ENCODE measurements at regions not wholly inside any gene's neighbourhood (a gene's known extent, or its start where the extent isn't known, plus 50 kb on each side); places are given as distances from the start of the nearest gene placed in this dataset.
A peak's percentile ranks its signal among the peaks of the same experiment; 100 is the strongest.

DNA sequence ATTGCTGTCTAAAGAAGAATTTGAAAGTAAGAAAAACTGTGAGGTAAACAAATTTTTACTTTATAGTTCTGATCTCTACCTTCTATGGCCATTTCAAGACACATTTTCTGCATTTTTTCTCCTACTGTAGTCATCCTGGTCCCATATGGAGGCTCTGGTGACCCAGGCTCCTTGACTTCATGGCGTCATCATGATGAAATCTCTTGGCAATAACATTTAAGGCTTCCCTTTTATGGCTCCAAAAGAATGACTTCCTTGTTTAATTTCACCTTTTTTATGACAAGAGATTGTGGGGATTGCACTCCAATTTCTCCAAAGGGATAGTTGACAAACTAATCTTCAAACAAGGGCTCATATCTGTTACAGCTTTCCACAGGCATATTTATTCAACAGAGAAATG lies 143.0 kb upstream of the SCN7A start:
- TF ChIP-seq, protein P1, sequence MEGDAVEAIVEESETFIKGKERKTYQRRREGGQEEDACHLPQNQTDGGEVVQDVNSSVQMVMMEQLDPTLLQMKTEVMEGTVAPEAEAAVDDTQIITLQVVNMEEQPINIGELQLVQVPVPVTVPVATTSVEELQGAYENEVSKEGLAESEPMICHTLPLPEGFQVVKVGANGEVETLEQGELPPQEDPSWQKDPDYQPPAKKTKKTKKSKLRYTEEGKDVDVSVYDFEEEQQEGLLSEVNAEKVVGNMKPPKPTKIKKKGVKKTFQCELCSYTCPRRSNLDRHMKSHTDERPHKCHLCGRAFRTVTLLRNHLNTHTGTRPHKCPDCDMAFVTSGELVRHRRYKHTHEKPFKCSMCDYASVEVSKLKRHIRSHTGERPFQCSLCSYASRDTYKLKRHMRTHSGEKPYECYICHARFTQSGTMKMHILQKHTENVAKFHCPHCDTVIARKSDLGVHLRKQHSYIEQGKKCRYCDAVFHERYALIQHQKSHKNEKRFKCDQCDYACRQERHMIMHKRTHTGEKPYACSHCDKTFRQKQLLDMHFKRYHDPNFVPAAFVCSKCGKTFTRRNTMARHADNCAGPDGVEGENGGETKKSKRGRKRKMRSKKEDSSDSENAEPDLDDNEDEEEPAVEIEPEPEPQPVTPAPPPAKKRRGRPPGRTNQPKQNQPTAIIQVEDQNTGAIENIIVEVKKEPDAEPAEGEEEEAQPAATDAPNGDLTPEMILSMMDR (IDR thresholded peaks at IDR 0.05; ENCODE audit: insufficient read depth, low read depth, low read length, missing control alignments) = no peak
- DNase-seq (ENCODE audit: low read depth) = no peak
- H3K4me3 ChIP-seq (ENCODE audit: low read length) = no peak overlapping the region

DNA sequence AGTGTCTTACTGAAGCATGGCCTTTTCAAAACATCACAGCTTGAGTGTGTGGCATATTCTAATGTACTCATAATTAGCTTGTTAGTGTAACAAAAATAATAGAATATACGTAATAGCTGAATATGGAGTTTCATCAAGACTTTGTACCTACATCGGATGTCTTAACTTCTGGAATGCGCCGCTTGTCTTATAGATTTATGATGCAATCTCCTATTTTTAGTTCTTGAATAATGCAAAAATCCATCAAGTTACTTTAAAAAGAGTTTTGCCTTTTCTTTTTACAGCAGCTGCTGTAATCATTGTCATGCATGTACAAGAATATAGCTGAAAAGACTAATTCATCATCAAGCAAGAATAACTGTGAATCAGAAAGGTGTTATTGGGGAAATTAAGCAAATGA lies 140.7 kb upstream of the SCN7A start:
- TF ChIP-seq, protein P1 (IDR thresholded peaks at IDR 0.05; ENCODE audit: insufficient read depth, low read depth, low read length, missing control alignments) = no peak
- H3K4me3 ChIP-seq (ENCODE audit: low read length) = no peak overlapping the region

DNA sequence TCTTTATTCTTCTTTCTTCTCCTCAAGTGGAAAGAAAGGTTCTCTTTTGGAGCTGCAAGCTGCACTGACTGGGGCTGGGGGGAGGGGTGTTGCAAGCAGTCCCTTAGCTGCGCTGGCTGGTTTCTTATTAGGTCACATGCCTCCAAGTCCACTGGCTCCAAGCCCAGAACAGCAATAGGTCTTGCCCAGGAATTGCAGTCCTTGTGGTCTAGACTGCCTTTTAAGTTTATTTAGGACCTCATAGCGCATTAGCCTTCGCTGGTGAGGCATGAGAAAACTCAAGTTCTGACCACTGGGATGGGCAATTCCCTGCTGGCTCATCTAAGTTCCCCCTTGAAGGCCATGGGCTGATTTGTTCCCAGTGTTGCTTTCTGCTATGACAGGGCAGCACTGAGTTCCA lies 138.6 kb upstream of the SCN7A start:
- DNase-seq (ENCODE audit: low read depth) = peak; percentile 30
- TF ChIP-seq, protein P1 (IDR thresholded peaks at IDR 0.05; ENCODE audit: insufficient read depth, low read depth, low read length, missing control alignments) = no peak
- H3K4me3 ChIP-seq (ENCODE audit: low read length) = no peak overlapping the region

More for the DNA sequence above, 140.7 kb upstream of the SCN7A start:
- no peak for DNase-seq (ENCODE audit: low read depth)

DNA sequence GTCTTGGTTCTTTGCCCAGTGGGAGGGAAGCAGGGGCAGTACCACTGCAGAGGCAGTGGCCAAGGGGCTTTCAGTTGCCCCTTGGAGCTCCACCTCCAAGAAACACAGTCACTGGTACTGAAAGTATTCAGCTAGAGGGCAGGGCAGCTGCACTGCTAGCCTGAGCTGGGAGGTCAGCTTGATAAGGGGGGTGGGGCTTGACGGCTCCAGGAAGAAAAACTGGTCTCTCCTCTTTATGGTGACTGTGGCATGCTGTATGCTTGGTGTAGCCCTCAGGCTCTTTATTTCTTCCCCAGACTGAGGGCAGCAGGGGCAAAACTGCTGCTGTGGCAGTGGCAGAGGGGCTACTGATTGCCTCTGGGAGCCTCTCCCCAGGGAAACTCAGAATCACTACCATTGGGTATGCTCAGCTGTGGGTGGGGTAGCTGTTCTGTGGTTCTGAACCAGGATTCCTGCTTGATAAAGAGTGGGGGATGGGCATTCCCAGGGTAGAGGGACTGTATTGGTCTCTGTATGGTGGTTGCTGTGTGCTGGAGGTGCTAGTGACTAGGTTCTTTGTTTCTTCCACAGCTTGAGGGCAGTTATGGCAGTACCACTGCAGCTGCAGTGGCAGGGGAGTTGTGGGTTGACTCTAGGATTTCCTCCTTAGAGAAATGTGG lies 134.6 kb upstream of the SCN7A start:
- DNase-seq (ENCODE audit: low read depth) = peak; percentile 51
- TF ChIP-seq, protein P1 (IDR thresholded peaks at IDR 0.05; ENCODE audit: insufficient read depth, low read depth, low read length, missing control alignments) = no peak
- no peak overlapping the region for H3K4me3 ChIP-seq (ENCODE audit: low read length)

DNA sequence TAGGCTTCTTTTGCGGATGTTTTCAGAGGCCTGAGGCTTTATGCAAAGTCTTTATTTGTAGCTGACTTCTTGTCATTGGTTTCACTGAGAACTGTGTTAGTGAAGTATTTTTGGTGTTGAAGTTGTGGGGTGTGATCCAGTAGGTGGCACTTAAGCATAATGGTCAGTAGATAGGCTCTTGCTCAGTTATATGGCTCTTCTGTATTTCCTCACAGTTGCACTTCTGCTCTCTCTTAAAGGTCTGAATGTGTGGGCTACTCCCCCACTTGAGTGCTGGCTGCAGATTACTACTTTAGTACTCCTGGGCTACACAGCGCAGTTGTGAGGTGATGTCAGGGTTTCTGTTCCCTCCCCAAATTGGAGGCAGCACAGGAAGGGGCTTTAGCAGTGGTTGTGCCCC lies 133.8 kb upstream of the SCN7A start:
- no peak overlapping the region for H3K4me3 ChIP-seq (ENCODE audit: low read length)
- DNase-seq (ENCODE audit: low read depth) = no peak
- TF ChIP-seq, protein P1 (IDR thresholded peaks at IDR 0.05; ENCODE audit: insufficient read depth, low read depth, low read length, missing control alignments) = no peak

DNA sequence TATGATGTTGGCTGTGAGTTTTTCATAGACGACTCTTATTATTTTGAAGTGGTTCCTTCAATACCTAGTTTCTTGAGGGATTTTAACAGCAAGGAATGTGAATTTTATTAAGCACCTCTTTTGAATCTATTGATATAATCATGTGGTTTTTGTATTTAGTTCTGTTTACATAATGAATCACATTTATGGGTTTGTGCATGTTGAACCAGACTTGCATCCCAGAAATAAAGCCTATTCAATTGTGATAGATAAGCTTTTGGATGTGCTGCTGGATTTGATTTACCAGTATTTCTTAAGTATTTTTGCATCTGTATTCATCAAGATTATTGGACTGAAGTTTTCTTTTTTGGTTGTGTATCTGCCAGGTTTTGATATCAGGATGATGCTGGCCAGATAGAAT lies 131.6 kb upstream of the SCN7A start:
- TF ChIP-seq, protein P1 (IDR thresholded peaks at IDR 0.05; ENCODE audit: insufficient read depth, low read depth, low read length, missing control alignments) = no peak
- no peak for DNase-seq (ENCODE audit: low read depth)
- no peak overlapping the region for H3K4me3 ChIP-seq (ENCODE audit: low read length)

DNA sequence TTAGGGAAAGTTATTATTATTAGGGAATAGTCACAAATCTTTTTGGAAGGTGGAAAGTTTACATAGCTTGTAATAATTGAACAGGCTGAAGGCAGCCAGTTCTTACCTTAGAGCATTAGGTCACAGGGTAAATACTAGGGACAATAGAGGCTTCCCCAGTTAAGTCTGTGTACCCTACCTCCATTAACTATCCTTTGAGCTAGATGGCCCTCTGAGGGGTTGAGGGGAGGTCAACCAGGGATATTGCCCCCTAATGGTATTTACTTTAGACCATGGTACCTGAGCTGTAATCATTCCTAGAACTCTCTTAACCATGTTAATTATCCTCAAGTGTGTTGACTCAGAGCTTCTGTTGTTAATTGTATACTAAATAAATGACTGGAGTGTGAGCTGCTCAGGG lies 120.5 kb upstream of the SCN7A start:
- TF ChIP-seq, protein P1 (IDR thresholded peaks at IDR 0.05; ENCODE audit: insufficient read depth, low read depth, low read length, missing control alignments) = no peak
- H3K4me3 ChIP-seq (ENCODE audit: low read length) = no peak overlapping the region
- DNase-seq (ENCODE audit: low read depth) = no peak
